ENCODE measurements at regions not wholly inside any gene's neighbourhood (a gene's known extent, or its start where the extent isn't known, plus 50 kb on each side); places are given as distances from the start of the nearest gene placed in this dataset.

GRCh38 chr13:99620806-99621205 lies 119.5 kb downstream of the TM9SF2 start:
- in situ Hi-C loops (cut with HindIII; ENCODE audit: low sequenced_read_pairs) = no loop called here

- in situ Hi-C loops (cut with HindIII; ENCODE audit: low sequenced_read_pairs) = no loop called here
Observed at GRCh38 chr13:99619207-99619606, 117.9 kb downstream of the TM9SF2 start.

GRCh38 chr13:99617474-99618255 lies 116.4 kb downstream of the TM9SF2 start:
- in situ Hi-C loops (cut with HindIII; ENCODE audit: low sequenced_read_pairs) = no loop called here

- in situ Hi-C loops (cut with HindIII; ENCODE audit: low sequenced_read_pairs) = no loop called here
Observed at GRCh38 chr13:99614465-99614885, 113.2 kb downstream of the TM9SF2 start.

Measured in DLD1 (cell line).